Pancreas (tissue), 10 donors: ENCODE measurements at regions not wholly inside any gene's neighbourhood (a gene's known extent, or its start where the extent isn't known, plus 50 kb on each side); places are given as distances from the start of the nearest gene placed in this dataset.

ENCODE experiments used
- ATAC-seq, 4 donors: fragments of 200-7000 bp; cut with Tn5 transposase; one replicate each; pipeline versions ENCODE4 v1.8.0 to v1.9.1; 2020; ENCODE audit warnings: mild to moderate bottlenecking in 4 of 4, moderate library complexity in 4 of 4
- DNase-seq, 6 donors: peaks; one replicate each; pipeline ENCODE4 v3.0.0-alpha.2; 2020
- FAIRE-seq: peaks from 2 replicates; lab custom pipeline; 2012; peaks lifted over from hg19 to GRCh38; lab: Jason Lieb, UNC
- H3K27ac ChIP-seq, 4 donors: fragments of 200-600 bp; sonication (generic); 1 replicate in 3 of 4; 2 replicates in 1 of 4; pipeline versions ENCODE4 v1.5.0 to v1.8.0; 2020
- H3K27me3 ChIP-seq, 4 donors: fragments of 200-600 bp; one replicate each; pipeline ENCODE4 v1.8.0; 2021
- H3K36me3 ChIP-seq, 3 donors: fragments of 200-600 bp; sonication (generic) in 1 of 3; one replicate each; pipeline versions ENCODE4 v1.5.0 to v1.8.0; 2020 to 2021
- H3K4me1 ChIP-seq, 3 donors: fragments of 200-600 bp; one replicate each; pipeline ENCODE4 v1.8.0; 2021
- H3K4me3 ChIP-seq, 4 donors: fragments of 200-600 bp; sonication (generic) in 2 of 4; one replicate each; pipeline versions ENCODE4 v1.5.0 to v1.8.0; 2020 to 2021
- H3K9me3 ChIP-seq, 4 donors: fragments of 200-600 bp; one replicate each; pipeline ENCODE4 v1.8.0; 2021
- CTCF ChIP-seq, 4 donors: fragments of 200-600 bp; sonication (generic) in 3 of 4; IDR thresholded peaks; one replicate each; pipeline versions ENCODE4 v1.5.0 to v1.8.0; 2021; ENCODE audit warnings: antibody characterized with exemption in 4 of 4
- WGBS, 2 donors: extraction: QIAGEN DNeasy Blood & Tissue Kit; methylation state at CpG; one replicate each; pipeline ENCODE4 v1.1.7; 2013; 5-methylcytosine and 5-hydroxymethylcytosine counted together
- intact Hi-C, 3 donors: fragments of 100-400 bp; cut with DNase I; formaldehyde crosslinking; loops; one replicate each; pipeline versions ENCODE4 v1.11.1 to v1.14.2; 2022
- donor health status: healthy with polysubstance abuse.
- donor health status: DM: no; HTN: no; CAD: no; lungs with moderate emphysema.
- donor health status: DM: no; HTN: no; CAD: no.
- donor health status: control.
- donor health status: control.
- donor health status: Bipolar disorder and iron deficiency.
- donor health status: DM: yes; HTN: yes; CAD: no.
- donor health status: DM: no; HTN: no; CAD: no.
- donor health status: DM: no; HTN: no; CAD: no.
- donor health status: DM: yes; HTN: yes; CAD: no.

GRCh38 chr6:163915131-163915530 is 500.6 kb downstream of the QKI start:
- ATAC-seq: no peak
- no peak for DNase-seq
- no peaks in the 10 kb centered on the region for H3K36me3 ChIP-seq
- no peaks in the 10 kb centered on the region for H3K9me3 ChIP-seq
- H3K4me1 ChIP-seq: no peaks in the 10 kb centered on the region
- 55 to 62% methylated on average over 8 of the region's 8 CpGs for WGBS, 2 donors
- intact Hi-C loops: no loop called here
- no peak overlapping the region for H3K27ac ChIP-seq
- no peak overlapping the region for H3K4me3 ChIP-seq
- no peak for FAIRE-seq
- no peak for TF ChIP-seq CTCF (IDR thresholded peaks at IDR 0.05)
- H3K27me3 ChIP-seq: no peaks in the 10 kb centered on the region

GRCh38 chr6:163913045-163913444 is 498.5 kb downstream of the QKI start:
- TF ChIP-seq CTCF (IDR thresholded peaks at IDR 0.05): no peak
- 70 to 73% methylated on average over 9 of the region's 9 CpGs for WGBS, 2 donors
- DNase-seq: no peak
- no peaks in the 10 kb centered on the region for H3K27me3 ChIP-seq
- no peak for ATAC-seq
- intact Hi-C loops: no loop called here
- no peaks in the 10 kb centered on the region for H3K4me1 ChIP-seq
- no peak overlapping the region for H3K4me3 ChIP-seq
- H3K27ac ChIP-seq: no peak overlapping the region
- no peak for FAIRE-seq
- H3K9me3 ChIP-seq: no peaks in the 10 kb centered on the region
- H3K36me3 ChIP-seq: no peaks in the 10 kb centered on the region

- TF ChIP-seq CTCF (IDR thresholded peaks at IDR 0.05): no peak
- peak; percentile 50 to 77 (median 70) for ATAC-seq
- intact Hi-C loops: no loop called here
- no peak overlapping the region for H3K4me3 ChIP-seq
- no peaks in the 10 kb centered on the region for H3K36me3 ChIP-seq
- H3K9me3 ChIP-seq: no peaks in the 10 kb centered on the region
- FAIRE-seq: no peak
- peak overlapping the region in 2 of 4 donors; percentile 55 for H3K27ac ChIP-seq
- H3K4me1 ChIP-seq: no peaks in the 10 kb centered on the region
- WGBS, 2 donors: 55 to 56% methylated on average over 8 of the region's 8 CpGs
- no peaks in the 10 kb centered on the region for H3K27me3 ChIP-seq
- DNase-seq: no peak
These were observed 491.6 kb downstream of the QKI start for GRCh38 chr6:163906006-163906710.

GRCh38 chr6:163904186-163904585 is 489.7 kb downstream of the QKI start:
- 36 to 41% methylated on average over 7 of the region's 7 CpGs for WGBS, 2 donors
- no peak for ATAC-seq
- TF ChIP-seq CTCF (IDR thresholded peaks at IDR 0.05): no peak
- Histone ChIP-seq H3K36me3 (no peaks in the 10 kb centered on the region), H3K27me3 (no peaks in the 10 kb centered on the region), H3K4me3 (no peak overlapping the region), H3K4me1 (no peaks in the 10 kb centered on the region), H3K27ac (no peak overlapping the region), H3K9me3 (no peaks in the 10 kb centered on the region)
- DNase-seq: no peak
- intact Hi-C loops: no loop called here
- FAIRE-seq: no peak

- 72 to 84% methylated on average over 8 of the region's 8 CpGs for WGBS, 2 donors
- H3K9me3 ChIP-seq: no peaks in the 10 kb centered on the region
- H3K27ac ChIP-seq: no peak overlapping the region
- intact Hi-C loops: no loop called here
- H3K4me1 ChIP-seq: no peaks in the 10 kb centered on the region
- DNase-seq (no peak), FAIRE-seq (no peak), ATAC-seq (no peak)
- H3K27me3 ChIP-seq: no peaks in the 10 kb centered on the region
- no peaks in the 10 kb centered on the region for H3K36me3 ChIP-seq
- no peak for TF ChIP-seq CTCF (IDR thresholded peaks at IDR 0.05)
- no peak overlapping the region for H3K4me3 ChIP-seq
These were observed 489.0 kb downstream of the QKI start for GRCh38 chr6:163903541-163903940.
